PC-3 (cell line): ENCODE measurements at regions not wholly inside any gene's neighbourhood (a gene's known extent, or its start where the extent isn't known, plus 50 kb on each side); places are given as distances from the start of the nearest gene placed in this dataset.

Experiments
- EZH2 ChIP-seq: fragments of 300-600 bp; sonication (generic); IDR thresholded peaks from one replicate; pipeline ENCODE4 v1.6.1; 2017; ENCODE audit warnings: antibody characterized with exemption, mild to moderate bottlenecking, low read length; ENCODE audit not compliant: unreplicated experiment
- EZH2phosphoT487 ChIP-seq: fragments of 300-600 bp; sonication (generic); IDR thresholded peaks from 2 replicates; pipeline ENCODE4 v1.6.1; 2018; ENCODE audit warnings: mild to moderate bottlenecking, antibody characterized with exemption, low read length, borderline replicate concordance
- TF ChIP-seq, protein P1 (sequence below): fragments of 300-600 bp; sonication (generic); conservative IDR thresholded peaks from 2 replicates; pipeline ENCODE4 v1.5.1; 2017; ENCODE audit warnings: antibody characterized with exemption, low read depth, mild to moderate bottlenecking, low read length

DNA sequence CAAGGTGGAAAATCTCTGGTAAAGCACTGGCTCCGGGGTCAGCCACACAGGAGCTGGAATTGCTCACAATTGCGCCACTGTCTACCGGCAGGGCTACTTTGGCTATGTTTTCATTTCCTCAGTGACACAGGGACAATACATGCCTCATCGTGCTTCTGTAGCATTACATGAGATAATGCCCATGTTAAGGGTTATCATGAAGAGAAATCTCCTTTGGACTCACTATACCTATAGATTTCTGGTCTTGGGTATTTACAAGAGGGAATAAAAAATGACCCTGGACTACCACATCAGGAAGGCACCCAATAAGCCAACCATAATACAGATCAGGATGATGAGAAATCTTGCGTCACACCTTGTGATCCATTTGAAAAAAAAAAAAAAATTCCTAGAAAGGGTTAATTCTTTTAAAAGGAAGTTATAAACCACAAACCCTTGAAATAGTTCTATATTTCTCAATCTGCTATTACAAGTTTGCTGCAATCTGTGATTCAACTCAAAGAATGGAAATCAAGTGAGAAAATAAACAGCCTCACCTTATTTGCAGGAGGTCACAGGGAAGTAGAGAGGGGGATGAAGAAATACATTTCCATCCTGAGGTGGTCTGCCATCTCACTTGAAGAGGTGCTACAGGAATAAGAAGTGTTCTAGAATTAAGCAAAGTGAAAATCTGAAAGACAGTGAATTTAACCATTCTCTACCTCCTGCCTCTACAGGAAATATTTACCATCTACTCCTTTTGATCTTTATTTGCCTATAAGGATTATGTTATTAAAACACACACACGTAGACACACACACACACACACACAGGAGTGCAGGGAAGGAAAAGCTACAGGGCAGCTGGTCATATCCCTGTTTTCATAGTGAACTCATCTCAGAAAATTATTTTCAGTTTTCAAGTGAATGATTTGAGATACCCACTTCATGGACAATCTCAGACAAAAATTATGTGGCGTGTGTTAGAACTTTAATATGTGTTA, 231.3 kb upstream of the CELF2 start:
- TF ChIP-seq, protein P1, sequence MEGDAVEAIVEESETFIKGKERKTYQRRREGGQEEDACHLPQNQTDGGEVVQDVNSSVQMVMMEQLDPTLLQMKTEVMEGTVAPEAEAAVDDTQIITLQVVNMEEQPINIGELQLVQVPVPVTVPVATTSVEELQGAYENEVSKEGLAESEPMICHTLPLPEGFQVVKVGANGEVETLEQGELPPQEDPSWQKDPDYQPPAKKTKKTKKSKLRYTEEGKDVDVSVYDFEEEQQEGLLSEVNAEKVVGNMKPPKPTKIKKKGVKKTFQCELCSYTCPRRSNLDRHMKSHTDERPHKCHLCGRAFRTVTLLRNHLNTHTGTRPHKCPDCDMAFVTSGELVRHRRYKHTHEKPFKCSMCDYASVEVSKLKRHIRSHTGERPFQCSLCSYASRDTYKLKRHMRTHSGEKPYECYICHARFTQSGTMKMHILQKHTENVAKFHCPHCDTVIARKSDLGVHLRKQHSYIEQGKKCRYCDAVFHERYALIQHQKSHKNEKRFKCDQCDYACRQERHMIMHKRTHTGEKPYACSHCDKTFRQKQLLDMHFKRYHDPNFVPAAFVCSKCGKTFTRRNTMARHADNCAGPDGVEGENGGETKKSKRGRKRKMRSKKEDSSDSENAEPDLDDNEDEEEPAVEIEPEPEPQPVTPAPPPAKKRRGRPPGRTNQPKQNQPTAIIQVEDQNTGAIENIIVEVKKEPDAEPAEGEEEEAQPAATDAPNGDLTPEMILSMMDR, result no peak
- TF ChIP-seq EZH2phosphoT487 (no peak), EZH2 (no peak)
